SK-N-MC (cell line): ENCODE measurements at regions not wholly inside any gene's neighbourhood (a gene's known extent, or its start where the extent isn't known, plus 50 kb on each side); places are given as distances from the start of the nearest gene placed in this dataset.
"Not testable (repeated sequence)": the region's sequence is repeated elsewhere in the genome, so short reads cannot be mapped to it uniquely, and the experiment has no call there.

Source experiments
- DNase-seq: peaks from one replicate; pipeline ENCODE4 v3.0.0-alpha.2; 2011; ENCODE audit warnings: low read depth, low spot score
- H3K27ac ChIP-seq: fragments of 200-600 bp; sonication (generic); 2 replicates; pipeline ENCODE4 v1.5.1; 2016; ENCODE audit warnings: mixed run types
- H3K36me3 ChIP-seq: fragments of 200-600 bp; sonication (generic); 2 replicates; pipeline ENCODE4 v1.6.1; 2017; ENCODE audit warnings: antibody characterized with exemption, low read length, mixed read lengths; ENCODE audit not compliant: insufficient read depth
- H3K4me3 ChIP-seq: fragments of 200-600 bp; sonication (generic); 2 replicates; pipeline ENCODE4 v1.5.1; 2016
- H3K9ac ChIP-seq: fragments of 200-600 bp; sonication (generic); 2 replicates; pipeline ENCODE4 v1.8.0; 2017; ENCODE audit warnings: mixed run types, mixed read lengths; ENCODE audit not compliant: insufficient read length
- H3K9me3 ChIP-seq: fragments of 200-600 bp; sonication (generic); 2 replicates; pipeline ENCODE4 v1.6.1; 2017; ENCODE audit warnings: low read depth, mild to moderate bottlenecking, antibody characterized with exemption, low read length, moderate library complexity, mixed read lengths
- EZH2 ChIP-seq: fragments of 200-600 bp; sonication (generic); IDR thresholded peaks from one replicate; pipeline ENCODE4 v1.6.1; 2017; ENCODE audit warnings: antibody characterized with exemption
- FOXP2 ChIP-seq: optimal IDR thresholded peaks from 2 replicates; pipeline ENCODE3; 2011; ENCODE audit warnings: mild to moderate bottlenecking, moderate library complexity; ENCODE audit not compliant: insufficient read depth; ENCODE audit errors: extremely low read length, control extremely low read depth
- POLR2AphosphoS5 ChIP-seq: IDR thresholded peaks from 2 replicates; pipeline ENCODE4 v1.6.1; 2012; ENCODE audit warnings: mild to moderate bottlenecking, low read depth, low read length, borderline replicate concordance

- H3K9ac ChIP-seq, result no peak overlapping the region
- no peaks in the 10 kb centered on the region for H3K9me3 ChIP-seq
- TF ChIP-seq FOXP2, result no peak
- TF ChIP-seq POLR2AphosphoS5, result no peak
- TF ChIP-seq EZH2, result no peak
These were observed 56.6 kb upstream of the ZPLD1 start for GRCh38 chr3:102378216-102378615.

GRCh38 chr3:102382201-102382600 lies 52.6 kb upstream of the ZPLD1 start:
- not testable (repeated sequence) for H3K9ac ChIP-seq, H3K36me3 ChIP-seq, H3K4me3 ChIP-seq, H3K9me3 ChIP-seq, H3K27ac ChIP-seq, DNase-seq

More at GRCh38 chr3:102378216-102378615, 56.6 kb upstream of the ZPLD1 start:
- H3K36me3 ChIP-seq, result no peaks in the 10 kb centered on the region
- no peak overlapping the region for H3K27ac ChIP-seq
- no peak overlapping the region for H3K4me3 ChIP-seq
- DNase-seq, result no peak
